Endodermal cell (in vitro differentiated cells): ENCODE measurements at regions not wholly inside any gene's neighbourhood (a gene's known extent, or its start where the extent isn't known, plus 50 kb on each side); places are given as distances from the start of the nearest gene placed in this dataset.

Experiments
- DNase-seq: peaks from one replicate; pipeline ENCODE4 v3.0.0-alpha.2; 2017
- H3K27ac ChIP-seq: 2 replicates; pipeline ENCODE4 v1.5.1; 2013; ENCODE audit warnings: mild to moderate bottlenecking, low read depth, low read length, moderate library complexity
- H3K27me3 ChIP-seq: 2 replicates; pipeline ENCODE4 v1.6.1; 2013; ENCODE audit warnings: mild to moderate bottlenecking, low read length, moderate library complexity; ENCODE audit not compliant: insufficient read depth, control insufficient read depth, poor library complexity, severe bottlenecking
- H3K36me3 ChIP-seq: 2 replicates; pipeline ENCODE4 v1.7.0; 2013; ENCODE audit warnings: mild to moderate bottlenecking, low read length, moderate library complexity; ENCODE audit not compliant: control insufficient read depth, insufficient read depth
- H3K4me1 ChIP-seq: one replicate; pipeline ENCODE4 v1.7.0; 2013; ENCODE audit warnings: low read length; ENCODE audit not compliant: control insufficient read depth, insufficient read depth
- H3K4me3 ChIP-seq: 2 replicates; pipeline ENCODE4 v1.5.1; 2013; ENCODE audit warnings: mild to moderate bottlenecking, low read length, moderate library complexity
- H3K9ac ChIP-seq: 2 replicates; pipeline ENCODE4 v1.6.1; 2013; ENCODE audit warnings: mild to moderate bottlenecking, low read length, moderate library complexity; ENCODE audit not compliant: poor library complexity, severe bottlenecking; ENCODE audit errors: extremely low read depth
- H3K9me3 ChIP-seq: 2 replicates; pipeline ENCODE4 v1.6.1; 2013; ENCODE audit warnings: mild to moderate bottlenecking, low read length, moderate library complexity; ENCODE audit not compliant: control insufficient read depth
- H3K27ac Mint-ChIP-seq: 2 replicates; pipeline ENCODE4 v1.8.0; 2020; ENCODE audit warnings: mixed read lengths
- H3K27me3 Mint-ChIP-seq: 2 replicates; pipeline ENCODE4 v1.8.0; 2021; ENCODE audit warnings: mild to moderate bottlenecking, mixed read lengths; ENCODE audit not compliant: insufficient read depth
- H3K36me3 Mint-ChIP-seq: 2 replicates; pipeline ENCODE4 v1.8.0; 2020; ENCODE audit warnings: low read depth, mixed read lengths
- H3K4me1 Mint-ChIP-seq: 2 replicates; pipeline ENCODE4 v1.8.0; 2020; ENCODE audit warnings: mixed read lengths
- H3K4me3 Mint-ChIP-seq: 2 replicates; pipeline ENCODE4 v1.8.0; 2020; ENCODE audit warnings: mild to moderate bottlenecking, moderate library complexity, mixed read lengths
- H3K9me3 Mint-ChIP-seq: 2 replicates; pipeline ENCODE4 v1.8.0; 2020; ENCODE audit warnings: mild to moderate bottlenecking, mixed read lengths
- CTCF ChIP-seq: fragments of 200-600 bp; sonication (generic); conservative IDR thresholded peaks from 2 replicates; pipeline ENCODE4 v1.5.0; 2021; ENCODE audit warnings: antibody characterized with exemption, mild to moderate bottlenecking
- WGBS, 2 experiments: methylation state at CpG; one replicate each; pipeline versions ENCODE4 v1.1.5 to v1.1.7; 2013; ENCODE audit warnings: missing lambda C conversion rate in 2 of 2, mixed read lengths in 1 of 2; ENCODE audit not compliant: insufficient coverage in 1 of 2, insufficient read length in 1 of 2; 5-methylcytosine and 5-hydroxymethylcytosine counted together

DNA sequence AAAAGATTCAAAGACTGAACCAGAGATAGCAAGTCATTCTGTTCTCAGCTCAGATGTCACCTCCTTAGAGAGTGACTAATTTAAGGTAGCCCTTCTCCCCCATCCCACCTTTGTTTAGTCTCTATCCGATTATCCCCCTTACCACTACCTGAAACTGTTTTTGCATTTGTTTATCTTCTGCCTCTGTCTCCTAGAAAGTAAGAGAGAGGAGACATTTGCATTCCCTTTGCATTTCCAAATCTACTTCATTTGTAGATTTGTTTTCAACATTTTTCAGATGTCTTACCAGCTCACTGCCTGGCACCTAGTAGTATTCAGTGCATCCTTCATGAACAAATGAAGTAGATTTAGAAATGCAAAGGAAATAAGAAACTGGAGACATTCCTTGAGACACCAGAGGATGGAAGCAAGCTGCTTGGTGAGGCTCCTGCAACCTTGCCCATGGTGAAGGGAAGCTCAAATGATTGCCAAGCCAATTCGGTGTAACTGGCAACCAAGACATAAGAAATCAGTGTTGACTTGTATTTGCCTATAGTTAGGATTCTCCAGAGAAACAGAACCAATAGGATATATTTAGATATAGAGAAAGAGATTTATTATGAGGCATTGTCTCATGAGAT lies 385.7 kb downstream of the STK39 start:
- Mint-ChIP-seq H3K9me3 (peaks cover 5% of the 10 kb centered on the region), H3K4me3 (no peak overlapping the region), H3K36me3 (peaks cover 3% of the 10 kb centered on the region), H3K4me1 (peaks cover 29% of the 10 kb centered on the region), H3K27ac (peak overlapping the region; percentile 74), H3K27me3 (no peaks in the 10 kb centered on the region)
- H3K27me3 ChIP-seq, result no peaks in the 10 kb centered on the region
- no peak for TF ChIP-seq CTCF
- H3K9ac ChIP-seq, result no peak overlapping the region
- H3K4me3 ChIP-seq, result no peak overlapping the region
- WGBS, 2 experiments, result 52 to 55% methylated on average over 2 of the region's 2 CpGs
- H3K36me3 ChIP-seq, result no peaks in the 10 kb centered on the region
- no peak overlapping the region for H3K27ac ChIP-seq
- H3K9me3 ChIP-seq, result no peaks in the 10 kb centered on the region
- DNase-seq, result no peak
- H3K4me1 ChIP-seq, result no peaks in the 10 kb centered on the region

DNA sequence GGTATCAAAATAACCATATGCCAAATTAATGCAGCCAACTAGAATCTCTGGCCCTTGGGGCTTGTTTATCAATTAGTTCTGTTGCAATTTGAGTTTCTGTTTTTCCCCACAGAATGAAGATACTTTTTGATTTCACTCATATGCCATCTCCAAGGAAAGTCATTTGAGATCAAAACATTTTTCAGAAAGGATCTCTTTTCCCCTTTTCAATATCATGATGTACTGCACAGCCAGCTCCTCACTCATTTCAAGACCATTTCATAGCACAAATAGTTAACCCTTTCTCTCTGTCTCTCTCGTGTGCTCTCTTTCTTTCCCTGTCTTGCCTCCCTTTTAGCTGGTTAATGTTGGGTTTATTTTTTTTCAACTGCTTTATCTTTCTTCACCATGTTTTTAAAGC lies 387.3 kb downstream of the STK39 start:
- Histone ChIP-seq H3K27ac (no peak overlapping the region), H3K27me3 (no peaks in the 10 kb centered on the region), H3K4me1 (no peaks in the 10 kb centered on the region), H3K4me3 (no peak overlapping the region), H3K9ac (no peak overlapping the region), H3K9me3 (no peaks in the 10 kb centered on the region), H3K36me3 (no peaks in the 10 kb centered on the region)
- Mint-ChIP-seq H3K4me3 (no peak overlapping the region), H3K36me3 (no peaks in the 10 kb centered on the region), H3K27ac (no peak overlapping the region), H3K27me3 (no peaks in the 10 kb centered on the region), H3K4me1 (peaks cover 29% of the 10 kb centered on the region), H3K9me3 (peaks cover 3% of the 10 kb centered on the region)
- DNase-seq, result no peak
- WGBS, 2 experiments, result 40 to 90% methylated on average over 1 of the region's 1 CpG
- no peak for TF ChIP-seq CTCF

- no peaks in the 10 kb centered on the region for H3K27me3 Mint-ChIP-seq
- H3K36me3 ChIP-seq, result no peaks in the 10 kb centered on the region
- H3K9me3 ChIP-seq, result no peaks in the 10 kb centered on the region
- WGBS, 2 experiments, result 89 to 100% methylated on average over 1 of the region's 1 CpG
- no peak overlapping the region for H3K4me3 Mint-ChIP-seq
- peaks cover 3% of the 10 kb centered on the region for H3K9me3 Mint-ChIP-seq
- no peaks in the 10 kb centered on the region for H3K36me3 Mint-ChIP-seq
- peaks cover 27% of the 10 kb centered on the region for H3K4me1 Mint-ChIP-seq
- H3K4me1 ChIP-seq, result no peaks in the 10 kb centered on the region
- no peak overlapping the region for H3K9ac ChIP-seq
- no peaks in the 10 kb centered on the region for H3K27me3 ChIP-seq
- DNase-seq, result no peak
- no peak overlapping the region for H3K27ac Mint-ChIP-seq
- H3K4me3 ChIP-seq, result no peak overlapping the region
- no peak for TF ChIP-seq CTCF
- H3K27ac ChIP-seq, result no peak overlapping the region
Measured at GRCh38 chr2:167859676-167860075, 387.7 kb downstream of the STK39 start.
